HepG2 (cell line): ENCODE measurements at regions not wholly inside any gene's neighbourhood (a gene's known extent, or its start where the extent isn't known, plus 50 kb on each side); places are given as distances from the start of the nearest gene placed in this dataset.

Source experiments
- ATAC-seq: fragments of 200-7000 bp; cut with Tn5 transposase; 3 replicates; pipeline ENCODE4 v1.9.1; 2020; ENCODE audit warnings: mild to moderate bottlenecking, moderate library complexity
- BruUV-seq: library from RNA; stranded (reverse); fragments of 400-500 nt; replicated peaks from 2 replicates; lab custom pipeline; 2021; lab: Mats Ljungman, UMichigan
- CTCF ChIA-PET: fragments of 300-600 bp; formaldehyde crosslinking; extraction: SDS; loops from one replicate; lab custom pipeline; 2021; ENCODE audit warnings: low total read pairs, inconsistent platforms, low intra/inter-chr PET ratio; lab: Yijun Ruan, JAX
- POLR2A ChIA-PET: fragments of 350-600 bp; sonication (Branson Sonifier 250); formaldehyde crosslinking; loops from one replicate; lab custom pipeline; 2020; ENCODE audit warnings: antibody characterized with exemption, inconsistent platforms; lab: Yijun Ruan, JAX
- DNase-seq: peaks from one replicate; pipeline ENCODE4 v3.0.0-alpha.2; 2015; ENCODE audit warnings: low spot score
- FAIRE-seq: peaks from 3 replicates; lab custom pipeline; 2011; peaks lifted over from hg19 to GRCh38; lab: Jason Lieb, UNC
- H2AFZ ChIP-seq: one replicate; pipeline ENCODE4 v1.6.1; 2011; ENCODE audit warnings: low read length, inconsistent platforms
- H3K27ac ChIP-seq: fragments of 300-600 bp; 3 replicates; pipeline ENCODE4 v1.8.0; 2011; ENCODE audit warnings: mixed run types, mild to moderate bottlenecking, mixed read lengths, low read length, inconsistent platforms; ENCODE audit not compliant: insufficient read depth; ENCODE audit errors: extremely low read length
- H3K27me3 ChIP-seq, 2 experiments: fragments of 200-600 bp in 1 of 2; 2 replicates in 1 of 2; 3 replicates in 1 of 2; pipeline versions ENCODE4 v1.6.0 to v1.8.0; 2011; ENCODE audit warnings: low read length in 2 of 2, mild to moderate bottlenecking in 2 of 2, moderate library complexity in 2 of 2, inconsistent platforms in 1 of 2; ENCODE audit not compliant: insufficient read depth in 2 of 2, control insufficient read depth in 1 of 2
- H3K36me3 ChIP-seq, 2 experiments: fragments of 200-600 bp in 1 of 2; replicated peaks in 1 of 2; 2 replicates in 1 of 2; 3 replicates in 1 of 2; pipeline versions ENCODE4 v1.5.1 to v1.8.0; 2011; ENCODE audit warnings: low read length in 2 of 2, inconsistent platforms in 1 of 2; ENCODE audit not compliant: insufficient read depth in 2 of 2, control insufficient read depth in 1 of 2
- H3K4me1 ChIP-seq: 2 replicates; pipeline ENCODE4 v1.5.1; 2012; ENCODE audit warnings: low read length, inconsistent platforms; ENCODE audit not compliant: insufficient read depth
- H3K4me2 ChIP-seq: 2 replicates; pipeline ENCODE4 v1.6.0; 2011; ENCODE audit warnings: low read depth, low read length, inconsistent platforms
- H3K4me3 ChIP-seq, 3 experiments: fragments of 200-600 bp in 1 of 3; sonication (generic), shearing (Covaris generic) in 1 of 3; replicated peaks in 1 of 3; 2 replicates each; pipeline ENCODE4 v1.5.1; 2011 to 2016; ENCODE audit warnings: low read length in 3 of 3, inconsistent platforms in 2 of 3, low read depth in 2 of 3, mild to moderate bottlenecking in 2 of 3, control low read depth in 1 of 3, mixed read lengths in 1 of 3; ENCODE audit not compliant: insufficient read depth in 1 of 3
- H3K79me2 ChIP-seq: one replicate; pipeline ENCODE4 v1.6.1; 2011; ENCODE audit warnings: low read length, inconsistent platforms; ENCODE audit not compliant: insufficient read depth
- H3K9ac ChIP-seq: 2 replicates; pipeline ENCODE4 v1.6.0; 2011; ENCODE audit warnings: mild to moderate bottlenecking, low read depth, low read length, inconsistent platforms; ENCODE audit not compliant: insufficient read depth
- H3K9me3 ChIP-seq: 2 replicates; pipeline ENCODE4 v1.5.1; 2012; ENCODE audit warnings: mild to moderate bottlenecking, low read length
- H4K20me1 ChIP-seq: 2 replicates; pipeline ENCODE4 v1.6.0; 2011; ENCODE audit warnings: inconsistent platforms, mild to moderate bottlenecking, low read length, moderate library complexity; ENCODE audit not compliant: insufficient read depth
- ATAD3A ChIP-seq: sonication (generic); formaldehyde crosslinking; IDR thresholded peaks from 2 replicates; pipeline ENCODE4 v1.4.0; 2020; ENCODE audit warnings: missing genetic modification reagents
- HNRNPL ChIP-seq: fragments of 200-400 bp; formaldehyde crosslinking; IDR thresholded peaks from 2 replicates; pipeline ENCODE4 v1.6.1; 2017; ENCODE audit warnings: mild to moderate bottlenecking, low read depth, low read length
- KLF13 ChIP-seq: sonication (generic); formaldehyde crosslinking; IDR thresholded peaks from 2 replicates; pipeline ENCODE4 v1.4.0; 2020; ENCODE audit warnings: mild to moderate bottlenecking, missing genetic modification reagents
- SMC3 ChIP-seq: IDR thresholded peaks from 2 replicates; pipeline ENCODE4 v1.6.1; 2011; ENCODE audit warnings: low read length, improper control_type of control experiment
- TMF1 ChIP-seq: sonication (generic); formaldehyde crosslinking; IDR thresholded peaks from 2 replicates; pipeline ENCODE4 v1.8.1; 2022; ENCODE audit warnings: low read depth, missing genetic modification reagents
- ZFP90 ChIP-seq: sonication (generic); formaldehyde crosslinking; IDR thresholded peaks from 2 replicates; pipeline ENCODE4 v1.8.0; 2022; ENCODE audit warnings: missing genetic modification reagents, mild to moderate bottlenecking, inconsistent platforms, borderline replicate concordance
- ZNF205 ChIP-seq: IDR thresholded peaks from 2 replicates; pipeline ENCODE4 v1.6.1; 2018; ENCODE audit warnings: missing biosample characterization, missing genetic modification reagents
- ZNF709 ChIP-seq: sonication (generic); formaldehyde crosslinking; IDR thresholded peaks from 2 replicates; pipeline ENCODE4 v1.5.0; 2020; ENCODE audit warnings: mild to moderate bottlenecking, missing genetic modification reagents
- ZNF878 ChIP-seq: sonication (generic); formaldehyde crosslinking; IDR thresholded peaks from 2 replicates; pipeline ENCODE4 v1.8.1; 2023; ENCODE audit warnings: mild to moderate bottlenecking, missing genetic modification reagents, moderate library complexity
- ZSCAN21 ChIP-seq: sonication (generic); formaldehyde crosslinking; IDR thresholded peaks from 2 replicates; pipeline ENCODE4 v1.8.0; 2022; ENCODE audit warnings: mild to moderate bottlenecking, missing genetic modification reagents, moderate library complexity, borderline replicate concordance
- WGBS: methylation state at CpG from one replicate; pipeline ENCODE4 v1.1.6; 2017; ENCODE audit warnings: low lambda C conversion rate; 5-methylcytosine and 5-hydroxymethylcytosine counted together
- in situ Hi-C: cut with HindIII; loops from 2 replicates; pipeline ENCODE4 v1.10.0; 2017; ENCODE audit warnings: low pct_unique_long_range_greater_than_20kb; ENCODE audit not compliant: extremely low pct_ligation_motif_present
- intact Hi-C: fragments of 100-400 bp; cut with micrococcal nuclease; formaldehyde crosslinking; loops from one replicate; pipeline ENCODE4 v1.10.0; 2022; ENCODE audit not compliant: unreplicated experiment
- TF ChIP-seq, protein P1 (sequence below): conservative IDR thresholded peaks from 2 replicates; pipeline ENCODE4 v1.6.1; 2018; ENCODE audit warnings: missing genetic modification reagents
- TF ChIP-seq, protein P2 (sequence below): sonication (generic); formaldehyde crosslinking; IDR thresholded peaks from 2 replicates; pipeline ENCODE4 v1.4.0; 2020; ENCODE audit warnings: missing genetic modification reagents
- TF ChIP-seq, protein P3 (sequence below): IDR thresholded peaks from 2 replicates; pipeline ENCODE4 v1.4.0; 2020; ENCODE audit warnings: mild to moderate bottlenecking, missing genetic modification reagents

DNA sequence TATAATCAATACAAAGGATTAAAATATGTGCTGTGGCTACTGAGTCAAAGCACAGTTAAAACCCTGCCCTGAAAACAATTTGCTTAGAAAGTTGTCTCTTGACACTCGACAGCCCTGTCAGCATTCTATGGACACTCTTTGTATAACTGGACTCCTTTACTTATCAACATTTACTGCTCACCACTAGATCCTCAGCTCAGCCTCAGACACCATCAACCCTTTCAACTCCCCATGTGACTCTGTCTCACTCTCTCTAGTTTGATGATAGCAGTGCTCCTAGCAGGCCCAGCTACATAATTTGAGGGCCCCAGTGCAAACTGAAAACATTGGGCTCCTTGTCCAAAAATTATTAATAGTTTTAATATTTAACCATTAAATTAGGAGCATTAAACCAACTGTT, 181.8 kb downstream of the TENT5A start:
- H3K27ac ChIP-seq, result no peak overlapping the region
- no peaks in the 10 kb centered on the region for H3K79me2 ChIP-seq
- H3K4me3 ChIP-seq, result no peak overlapping the region
- H4K20me1 ChIP-seq, result no peaks in the 10 kb centered on the region
- TF ChIP-seq ZNF709 (CRISPR knock-in tag) (no peak), ZNF205 (CRISPR knock-in tag) (no peak), ZNF878 (CRISPR knock-in tag) (no peak), ZSCAN21 (CRISPR knock-in tag) (no peak), SMC3 (no peak)
- in situ Hi-C loops (no loop called here), intact Hi-C loops (no loop called here)
- CTCF ChIA-PET, result no interaction called here
- ATAC-seq (no peak), DNase-seq (no peak), FAIRE-seq (no peak)
- H3K9ac ChIP-seq, result no peak overlapping the region
- H3K36me3 ChIP-seq, result no peaks in the 10 kb centered on the region
- H3K4me2 ChIP-seq, result no peak overlapping the region
- no TSS peak for BruUV-seq
- WGBS, result 0% methylated on average over 1 of the region's 1 CpG
- POLR2A ChIA-PET, result no interaction called here
- H3K4me1 ChIP-seq, result no peaks in the 10 kb centered on the region
- H3K27me3 ChIP-seq, result no peaks in the 10 kb centered on the region
- no peaks in the 10 kb centered on the region for H3K9me3 ChIP-seq
- H2AFZ ChIP-seq, result no peak overlapping the region

DNA sequence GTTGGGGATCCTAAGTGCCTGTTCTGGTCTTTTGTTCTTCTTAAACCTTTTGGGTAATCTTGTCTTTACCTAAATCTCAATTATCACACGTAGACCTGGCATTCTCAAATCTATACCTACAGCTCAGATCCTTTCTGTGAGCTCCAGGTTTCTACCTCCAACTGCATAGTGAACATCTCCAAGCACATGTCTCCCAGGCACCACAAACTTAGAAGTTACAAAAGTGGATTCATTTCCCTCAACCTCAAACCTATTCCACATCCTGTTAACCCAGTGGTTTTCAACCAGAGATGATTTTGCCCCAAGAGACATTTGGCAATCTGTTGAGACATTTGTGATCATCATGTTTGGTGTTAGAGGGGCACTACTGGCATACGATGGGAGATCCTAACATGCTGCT, 183.5 kb downstream of the TENT5A start:
- no peak overlapping the region for H3K27ac ChIP-seq
- H3K27me3 ChIP-seq, result no peaks in the 10 kb centered on the region
- ATAC-seq (no peak), FAIRE-seq (no peak), DNase-seq (no peak)
- H3K4me3 ChIP-seq, result no peak overlapping the region
- ChIA-PET POLR2A (no interaction called here), CTCF (no interaction called here)
- no peak overlapping the region for H2AFZ ChIP-seq
- intact Hi-C loops (no loop called here), in situ Hi-C loops (no loop called here)
- no peaks in the 10 kb centered on the region for H3K79me2 ChIP-seq
- H4K20me1 ChIP-seq, result no peaks in the 10 kb centered on the region
- no peaks in the 10 kb centered on the region for H3K4me1 ChIP-seq
- H3K36me3 ChIP-seq, result no peaks in the 10 kb centered on the region
- 4% methylated on average over 2 of the region's 2 CpGs for WGBS
- no peak overlapping the region for H3K4me2 ChIP-seq
- BruUV-seq, result no TSS peak
- no peaks in the 10 kb centered on the region for H3K9me3 ChIP-seq
- no peak overlapping the region for H3K9ac ChIP-seq
- TF ChIP-seq, protein P1, sequence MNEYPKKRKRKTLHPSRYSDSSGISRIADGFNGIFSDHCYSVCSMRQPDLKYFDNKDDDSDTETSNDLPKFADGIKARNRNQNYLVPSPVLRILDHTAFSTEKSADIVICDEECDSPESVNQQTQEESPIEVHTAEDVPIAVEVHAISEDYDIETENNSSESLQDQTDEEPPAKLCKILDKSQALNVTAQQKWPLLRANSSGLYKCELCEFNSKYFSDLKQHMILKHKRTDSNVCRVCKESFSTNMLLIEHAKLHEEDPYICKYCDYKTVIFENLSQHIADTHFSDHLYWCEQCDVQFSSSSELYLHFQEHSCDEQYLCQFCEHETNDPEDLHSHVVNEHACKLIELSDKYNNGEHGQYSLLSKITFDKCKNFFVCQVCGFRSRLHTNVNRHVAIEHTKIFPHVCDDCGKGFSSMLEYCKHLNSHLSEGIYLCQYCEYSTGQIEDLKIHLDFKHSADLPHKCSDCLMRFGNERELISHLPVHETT (CRISPR knock-in tag), result no peak
- TF ChIP-seq, protein P2, sequence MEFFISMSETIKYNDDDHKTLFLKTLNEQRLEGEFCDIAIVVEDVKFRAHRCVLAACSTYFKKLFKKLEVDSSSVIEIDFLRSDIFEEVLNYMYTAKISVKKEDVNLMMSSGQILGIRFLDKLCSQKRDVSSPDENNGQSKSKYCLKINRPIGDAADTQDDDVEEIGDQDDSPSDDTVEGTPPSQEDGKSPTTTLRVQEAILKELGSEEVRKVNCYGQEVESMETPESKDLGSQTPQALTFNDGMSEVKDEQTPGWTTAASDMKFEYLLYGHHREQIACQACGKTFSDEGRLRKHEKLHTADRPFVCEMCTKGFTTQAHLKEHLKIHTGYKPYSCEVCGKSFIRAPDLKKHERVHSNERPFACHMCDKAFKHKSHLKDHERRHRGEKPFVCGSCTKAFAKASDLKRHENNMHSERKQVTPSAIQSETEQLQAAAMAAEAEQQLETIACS (CRISPR knock-in tag), result no peak
- TF ChIP-seq ATAD3A (no peak), KLF13 (CRISPR knock-in tag) (no peak), TMF1 (CRISPR knock-in tag) (no peak), HNRNPL (no peak), ZFP90 (CRISPR knock-in tag) (no peak)
- TF ChIP-seq, protein P3, sequence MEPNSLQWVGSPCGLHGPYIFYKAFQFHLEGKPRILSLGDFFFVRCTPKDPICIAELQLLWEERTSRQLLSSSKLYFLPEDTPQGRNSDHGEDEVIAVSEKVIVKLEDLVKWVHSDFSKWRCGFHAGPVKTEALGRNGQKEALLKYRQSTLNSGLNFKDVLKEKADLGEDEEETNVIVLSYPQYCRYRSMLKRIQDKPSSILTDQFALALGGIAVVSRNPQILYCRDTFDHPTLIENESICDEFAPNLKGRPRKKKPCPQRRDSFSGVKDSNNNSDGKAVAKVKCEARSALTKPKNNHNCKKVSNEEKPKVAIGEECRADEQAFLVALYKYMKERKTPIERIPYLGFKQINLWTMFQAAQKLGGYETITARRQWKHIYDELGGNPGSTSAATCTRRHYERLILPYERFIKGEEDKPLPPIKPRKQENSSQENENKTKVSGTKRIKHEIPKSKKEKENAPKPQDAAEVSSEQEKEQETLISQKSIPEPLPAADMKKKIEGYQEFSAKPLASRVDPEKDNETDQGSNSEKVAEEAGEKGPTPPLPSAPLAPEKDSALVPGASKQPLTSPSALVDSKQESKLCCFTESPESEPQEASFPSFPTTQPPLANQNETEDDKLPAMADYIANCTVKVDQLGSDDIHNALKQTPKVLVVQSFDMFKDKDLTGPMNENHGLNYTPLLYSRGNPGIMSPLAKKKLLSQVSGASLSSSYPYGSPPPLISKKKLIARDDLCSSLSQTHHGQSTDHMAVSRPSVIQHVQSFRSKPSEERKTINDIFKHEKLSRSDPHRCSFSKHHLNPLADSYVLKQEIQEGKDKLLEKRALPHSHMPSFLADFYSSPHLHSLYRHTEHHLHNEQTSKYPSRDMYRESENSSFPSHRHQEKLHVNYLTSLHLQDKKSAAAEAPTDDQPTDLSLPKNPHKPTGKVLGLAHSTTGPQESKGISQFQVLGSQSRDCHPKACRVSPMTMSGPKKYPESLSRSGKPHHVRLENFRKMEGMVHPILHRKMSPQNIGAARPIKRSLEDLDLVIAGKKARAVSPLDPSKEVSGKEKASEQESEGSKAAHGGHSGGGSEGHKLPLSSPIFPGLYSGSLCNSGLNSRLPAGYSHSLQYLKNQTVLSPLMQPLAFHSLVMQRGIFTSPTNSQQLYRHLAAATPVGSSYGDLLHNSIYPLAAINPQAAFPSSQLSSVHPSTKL (CRISPR knock-in tag), result no peak
